PFSK-1 (cell line): ENCODE measurements at regions not wholly inside any gene's neighbourhood (a gene's known extent, or its start where the extent isn't known, plus 50 kb on each side); places are given as distances from the start of the nearest gene placed in this dataset.

Source experiments
- FOXP2 ChIP-seq: optimal IDR thresholded peaks from 2 replicates; pipeline ENCODE3; 2011; ENCODE audit warnings: borderline replicate concordance, control low read depth, inconsistent platforms; ENCODE audit not compliant: insufficient read depth; ENCODE audit errors: extremely low read length, extremely low read depth
- POLR2AphosphoS5 ChIP-seq: IDR thresholded peaks from 2 replicates; pipeline ENCODE4 v1.6.1; 2012; ENCODE audit warnings: low read depth, mild to moderate bottlenecking, control low read depth, low read length, moderate library complexity
- SIN3A ChIP-seq: IDR thresholded peaks from 2 replicates; pipeline ENCODE4 v1.6.1; 2012; ENCODE audit warnings: mild to moderate bottlenecking, low read length, moderate library complexity, borderline replicate concordance; ENCODE audit not compliant: insufficient read depth
- TAF1 ChIP-seq: IDR thresholded peaks from 2 replicates; pipeline ENCODE4 v1.6.1; 2012; ENCODE audit warnings: low read length, control low read depth, borderline replicate concordance; ENCODE audit not compliant: insufficient read depth
- TF ChIP-seq, protein P1 (sequence below), 2 experiments: IDR thresholded peaks; 2 replicates each; pipeline versions ENCODE4 v1.6.1 to v1.8.0; 2011 to 2012; ENCODE audit warnings: low read depth in 2 of 2, low read length in 2 of 2, control low read depth in 1 of 2, inconsistent platforms in 1 of 2, mild to moderate bottlenecking in 1 of 2, moderate library complexity in 1 of 2; ENCODE audit not compliant: insufficient read depth in 1 of 2

DNA sequence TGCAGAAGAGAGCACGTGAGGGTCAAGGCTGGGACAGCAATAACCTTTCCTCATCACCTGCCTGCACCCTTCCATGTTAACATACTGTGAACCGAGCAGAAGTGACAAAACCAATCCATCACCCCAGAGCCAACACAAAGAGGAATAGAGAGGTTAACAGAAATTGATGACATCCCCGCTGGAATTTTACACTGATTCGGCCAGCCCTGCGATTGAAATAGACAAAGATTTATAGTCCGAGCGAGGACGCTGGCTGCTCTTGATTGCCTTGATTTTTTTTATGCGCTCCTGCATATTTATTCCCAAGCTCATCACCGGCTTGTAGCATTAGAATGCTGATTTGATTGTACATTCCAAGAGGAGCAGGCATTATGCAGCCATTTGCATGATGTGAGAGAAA is 729.7 kb downstream of the BCL11B start:
- TF ChIP-seq FOXP2 (no peak), SIN3A (no peak), POLR2AphosphoS5 (no peak), TAF1 (no peak)

DNA sequence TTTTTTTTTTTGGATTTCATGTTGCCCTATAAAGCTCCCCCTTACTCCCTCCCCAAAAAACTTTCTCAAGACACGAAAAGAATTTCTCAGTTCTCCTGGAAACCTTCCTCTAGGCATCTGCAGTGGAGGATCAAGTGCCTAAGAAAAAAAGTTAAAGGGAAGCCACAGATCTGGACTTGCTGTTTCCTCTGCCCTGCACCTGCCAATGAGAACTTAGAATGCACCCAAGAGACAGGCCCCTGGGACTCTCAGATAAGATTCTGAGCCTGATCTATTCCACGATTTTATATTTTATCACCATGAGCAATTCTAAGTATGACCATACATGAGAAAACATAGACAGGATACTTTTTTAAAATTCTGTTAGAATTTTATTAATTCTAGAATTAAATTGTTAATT is 728.9 kb downstream of the BCL11B start:
- TF ChIP-seq SIN3A = no peak
- no peak for TF ChIP-seq TAF1
- TF ChIP-seq, protein P1, sequence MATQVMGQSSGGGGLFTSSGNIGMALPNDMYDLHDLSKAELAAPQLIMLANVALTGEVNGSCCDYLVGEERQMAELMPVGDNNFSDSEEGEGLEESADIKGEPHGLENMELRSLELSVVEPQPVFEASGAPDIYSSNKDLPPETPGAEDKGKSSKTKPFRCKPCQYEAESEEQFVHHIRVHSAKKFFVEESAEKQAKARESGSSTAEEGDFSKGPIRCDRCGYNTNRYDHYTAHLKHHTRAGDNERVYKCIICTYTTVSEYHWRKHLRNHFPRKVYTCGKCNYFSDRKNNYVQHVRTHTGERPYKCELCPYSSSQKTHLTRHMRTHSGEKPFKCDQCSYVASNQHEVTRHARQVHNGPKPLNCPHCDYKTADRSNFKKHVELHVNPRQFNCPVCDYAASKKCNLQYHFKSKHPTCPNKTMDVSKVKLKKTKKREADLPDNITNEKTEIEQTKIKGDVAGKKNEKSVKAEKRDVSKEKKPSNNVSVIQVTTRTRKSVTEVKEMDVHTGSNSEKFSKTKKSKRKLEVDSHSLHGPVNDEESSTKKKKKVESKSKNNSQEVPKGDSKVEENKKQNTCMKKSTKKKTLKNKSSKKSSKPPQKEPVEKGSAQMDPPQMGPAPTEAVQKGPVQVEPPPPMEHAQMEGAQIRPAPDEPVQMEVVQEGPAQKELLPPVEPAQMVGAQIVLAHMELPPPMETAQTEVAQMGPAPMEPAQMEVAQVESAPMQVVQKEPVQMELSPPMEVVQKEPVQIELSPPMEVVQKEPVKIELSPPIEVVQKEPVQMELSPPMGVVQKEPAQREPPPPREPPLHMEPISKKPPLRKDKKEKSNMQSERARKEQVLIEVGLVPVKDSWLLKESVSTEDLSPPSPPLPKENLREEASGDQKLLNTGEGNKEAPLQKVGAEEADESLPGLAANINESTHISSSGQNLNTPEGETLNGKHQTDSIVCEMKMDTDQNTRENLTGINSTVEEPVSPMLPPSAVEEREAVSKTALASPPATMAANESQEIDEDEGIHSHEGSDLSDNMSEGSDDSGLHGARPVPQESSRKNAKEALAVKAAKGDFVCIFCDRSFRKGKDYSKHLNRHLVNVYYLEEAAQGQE (IDR thresholded peaks at IDR 0.05; ENCODE audit: insufficient read depth in 1 of 2, low read depth in 2 of 2, low read length in 2 of 2) = no peak
- TF ChIP-seq FOXP2 = no peak
- TF ChIP-seq POLR2AphosphoS5 = no peak

DNA sequence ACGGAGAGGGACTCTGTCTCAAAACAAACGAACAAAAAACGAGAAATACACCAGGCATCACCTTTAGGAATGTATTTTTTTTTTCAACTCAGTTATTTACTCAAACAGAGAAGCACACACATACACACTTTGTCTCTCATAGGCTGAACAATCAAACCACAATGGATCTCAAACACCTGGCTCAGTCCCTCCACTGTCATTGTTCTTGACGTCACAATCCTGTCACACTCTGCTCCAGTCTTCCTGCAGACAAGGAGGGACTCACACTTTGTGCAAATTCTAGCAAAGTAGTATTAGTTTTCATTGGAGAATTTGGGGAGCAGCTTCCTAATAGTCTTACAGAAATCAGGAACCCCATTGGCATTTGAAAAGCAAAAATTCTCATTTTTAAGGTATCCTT is 727.8 kb downstream of the BCL11B start:
- TF ChIP-seq, protein P1 (IDR thresholded peaks at IDR 0.05; ENCODE audit: insufficient read depth in 1 of 2, low read depth in 2 of 2, low read length in 2 of 2) = no peak
- no peak for TF ChIP-seq SIN3A
- TF ChIP-seq POLR2AphosphoS5 = no peak
- no peak for TF ChIP-seq TAF1
- no peak for TF ChIP-seq FOXP2

DNA sequence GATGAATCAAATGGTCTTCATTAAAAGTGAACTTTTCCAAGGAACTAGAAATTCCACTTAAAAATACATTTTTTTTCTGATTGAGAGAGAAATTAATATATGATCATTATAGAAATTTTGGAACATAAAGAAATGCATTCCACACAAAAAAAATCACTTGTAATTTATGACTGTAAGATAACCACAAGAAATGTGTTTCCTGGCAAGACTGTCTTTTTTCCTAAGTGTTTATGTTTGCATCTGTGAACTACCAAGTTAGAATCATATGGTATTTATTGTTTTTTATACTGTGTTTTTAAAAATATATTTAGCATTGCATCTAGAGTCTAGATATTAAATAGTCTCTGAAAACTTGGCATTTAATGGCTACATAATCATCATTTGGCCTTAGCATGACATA is 726.8 kb downstream of the BCL11B start:
- no peak for TF ChIP-seq POLR2AphosphoS5
- no peak for TF ChIP-seq FOXP2
- no peak for TF ChIP-seq SIN3A
- TF ChIP-seq, protein P1 (IDR thresholded peaks at IDR 0.05; ENCODE audit: insufficient read depth in 1 of 2, low read depth in 2 of 2, low read length in 2 of 2) = no peak
- TF ChIP-seq TAF1 = no peak

DNA sequence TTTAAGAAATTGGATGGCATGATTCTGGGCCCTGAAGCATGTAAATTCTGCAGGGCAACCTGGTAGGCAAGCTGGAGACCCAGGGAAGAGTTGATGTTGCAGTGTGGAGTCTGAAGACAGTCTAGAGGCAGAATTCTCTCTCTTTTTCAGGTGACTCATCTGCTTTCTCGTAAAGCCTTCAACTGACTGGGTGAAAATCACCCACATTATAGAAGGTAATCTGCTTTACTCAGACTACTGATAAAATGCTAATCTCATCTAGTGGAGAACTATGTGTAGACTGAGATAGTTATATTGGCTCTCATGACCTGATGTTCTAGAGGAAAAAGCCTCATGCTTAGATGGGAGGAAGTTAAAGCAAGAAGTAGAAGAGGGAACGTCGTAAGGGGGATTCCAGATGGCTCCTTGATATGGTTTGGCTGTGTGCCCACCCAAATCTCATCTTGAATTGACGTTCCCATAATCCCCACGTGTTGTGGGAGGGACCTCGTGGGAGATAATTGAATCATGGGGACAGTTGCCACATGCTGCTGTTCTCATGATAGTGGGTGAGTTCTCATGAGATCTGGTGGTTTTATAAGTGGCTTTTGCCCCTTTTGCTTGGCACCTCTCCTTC is 723.8 kb downstream of the BCL11B start:
- no peak for TF ChIP-seq POLR2AphosphoS5

DNA sequence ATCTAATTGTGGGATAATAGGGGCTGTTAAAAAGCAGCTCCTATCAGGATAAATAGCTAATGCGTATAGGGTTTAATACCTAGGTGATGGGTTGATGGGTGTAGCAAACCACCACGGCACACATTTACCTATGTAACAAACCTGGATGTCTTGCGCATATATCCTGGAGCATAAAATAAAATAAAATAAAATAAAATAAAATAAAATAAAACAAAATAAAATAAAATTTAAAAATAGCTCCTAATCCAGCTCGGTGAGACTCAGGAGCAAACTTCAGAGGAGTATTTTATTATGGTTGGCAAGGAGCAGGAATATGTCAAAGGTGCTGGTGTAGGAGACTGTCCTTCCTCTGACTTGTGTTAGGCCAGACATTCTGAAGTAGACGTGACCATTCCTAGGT is 721.0 kb downstream of the BCL11B start:
- TF ChIP-seq SIN3A = no peak
- TF ChIP-seq FOXP2 = no peak
- no peak for TF ChIP-seq POLR2AphosphoS5
- TF ChIP-seq TAF1 = no peak
- TF ChIP-seq, protein P1 (IDR thresholded peaks at IDR 0.05; ENCODE audit: insufficient read depth in 1 of 2, low read depth in 2 of 2, low read length in 2 of 2) = no peak
